ENCODE measurements at regions not wholly inside any gene's neighbourhood (a gene's known extent, or its start where the extent isn't known, plus 50 kb on each side); places are given as distances from the start of the nearest gene placed in this dataset.

DNA sequence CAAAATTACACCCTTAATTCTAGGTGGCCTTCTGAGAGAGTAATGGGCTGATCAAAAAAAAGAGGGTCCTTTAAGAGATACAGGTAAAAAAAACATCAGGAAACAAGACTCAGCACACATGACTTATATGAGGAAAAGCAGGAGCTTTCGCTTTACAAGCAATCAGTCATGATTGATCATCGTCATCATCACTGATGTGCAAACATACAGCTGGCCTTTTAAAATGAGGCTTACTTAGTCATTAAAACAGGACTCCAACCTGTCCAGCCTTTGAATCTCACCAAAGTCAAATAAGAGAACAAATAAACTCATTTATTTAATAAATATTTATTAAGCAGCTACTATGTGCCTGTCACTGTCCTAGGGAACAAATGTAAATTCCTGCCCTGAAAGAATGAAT, 255.3 kb downstream of the SKAP2 start:
- Mint-ChIP-seq H3K27ac (ENCODE audit: unreplicated experiment) (no peak overlapping the region), H3K4me3 (ENCODE audit: unreplicated experiment) (no peak overlapping the region), H3K9me3 (ENCODE audit: low read depth) (no peaks in the 10 kb centered on the region), H3K4me1 (ENCODE audit: low read depth) (no peaks in the 10 kb centered on the region), H3K36me3 (ENCODE audit: low read depth) (no peaks in the 10 kb centered on the region), H3K27me3 (ENCODE audit: low read depth) (peaks cover 30% of the 10 kb centered on the region)
- TF ChIP-seq, protein P1, sequence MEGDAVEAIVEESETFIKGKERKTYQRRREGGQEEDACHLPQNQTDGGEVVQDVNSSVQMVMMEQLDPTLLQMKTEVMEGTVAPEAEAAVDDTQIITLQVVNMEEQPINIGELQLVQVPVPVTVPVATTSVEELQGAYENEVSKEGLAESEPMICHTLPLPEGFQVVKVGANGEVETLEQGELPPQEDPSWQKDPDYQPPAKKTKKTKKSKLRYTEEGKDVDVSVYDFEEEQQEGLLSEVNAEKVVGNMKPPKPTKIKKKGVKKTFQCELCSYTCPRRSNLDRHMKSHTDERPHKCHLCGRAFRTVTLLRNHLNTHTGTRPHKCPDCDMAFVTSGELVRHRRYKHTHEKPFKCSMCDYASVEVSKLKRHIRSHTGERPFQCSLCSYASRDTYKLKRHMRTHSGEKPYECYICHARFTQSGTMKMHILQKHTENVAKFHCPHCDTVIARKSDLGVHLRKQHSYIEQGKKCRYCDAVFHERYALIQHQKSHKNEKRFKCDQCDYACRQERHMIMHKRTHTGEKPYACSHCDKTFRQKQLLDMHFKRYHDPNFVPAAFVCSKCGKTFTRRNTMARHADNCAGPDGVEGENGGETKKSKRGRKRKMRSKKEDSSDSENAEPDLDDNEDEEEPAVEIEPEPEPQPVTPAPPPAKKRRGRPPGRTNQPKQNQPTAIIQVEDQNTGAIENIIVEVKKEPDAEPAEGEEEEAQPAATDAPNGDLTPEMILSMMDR (IDR thresholded peaks at IDR 0.05), result no peak
- no peak for DNase-seq (ENCODE audit: low spot score)

DNA sequence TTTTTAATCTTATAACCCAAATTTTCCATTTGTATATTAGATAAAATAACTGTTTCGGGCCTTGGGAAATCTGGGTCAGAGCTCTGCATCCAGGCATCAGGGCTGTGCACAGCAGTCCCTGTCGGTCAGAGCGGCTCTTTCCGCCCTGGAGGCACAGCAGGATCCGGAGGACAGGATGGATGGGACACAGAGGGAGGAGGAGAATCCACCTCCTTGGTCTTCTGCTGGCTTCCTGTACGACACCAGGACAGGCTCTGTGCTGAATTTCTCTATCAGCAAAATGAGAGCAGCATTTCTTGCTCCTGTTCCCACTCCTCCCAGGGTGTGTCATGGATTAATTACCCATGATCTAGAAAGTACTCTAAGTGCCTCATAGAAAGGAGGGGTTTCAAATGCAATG, 254.9 kb downstream of the SKAP2 start:
- Mint-ChIP-seq H3K9me3 (ENCODE audit: low read depth) (no peaks in the 10 kb centered on the region), H3K4me3 (ENCODE audit: unreplicated experiment) (no peak overlapping the region), H3K27ac (ENCODE audit: unreplicated experiment) (no peak overlapping the region), H3K4me1 (ENCODE audit: low read depth) (no peaks in the 10 kb centered on the region), H3K27me3 (ENCODE audit: low read depth) (peaks cover 27% of the 10 kb centered on the region), H3K36me3 (ENCODE audit: low read depth) (no peaks in the 10 kb centered on the region)
- DNase-seq (ENCODE audit: low spot score), result no peak
- TF ChIP-seq, protein P1 (IDR thresholded peaks at IDR 0.05), result no peak

GRCh38 chr7:26612742-26613141, 251.6 kb downstream of the SKAP2 start:
- Mint-ChIP-seq H3K9me3 (ENCODE audit: low read depth) (peaks cover 9% of the 10 kb centered on the region), H3K4me1 (ENCODE audit: low read depth) (no peaks in the 10 kb centered on the region), H3K27me3 (ENCODE audit: low read depth) (peaks cover 18% of the 10 kb centered on the region), H3K36me3 (ENCODE audit: low read depth) (no peaks in the 10 kb centered on the region), H3K27ac (ENCODE audit: unreplicated experiment) (no peak overlapping the region), H3K4me3 (ENCODE audit: unreplicated experiment) (no peak overlapping the region)
- TF ChIP-seq, protein P1 (IDR thresholded peaks at IDR 0.05), result no peak
- DNase-seq (ENCODE audit: low spot score), result no peak

DNA sequence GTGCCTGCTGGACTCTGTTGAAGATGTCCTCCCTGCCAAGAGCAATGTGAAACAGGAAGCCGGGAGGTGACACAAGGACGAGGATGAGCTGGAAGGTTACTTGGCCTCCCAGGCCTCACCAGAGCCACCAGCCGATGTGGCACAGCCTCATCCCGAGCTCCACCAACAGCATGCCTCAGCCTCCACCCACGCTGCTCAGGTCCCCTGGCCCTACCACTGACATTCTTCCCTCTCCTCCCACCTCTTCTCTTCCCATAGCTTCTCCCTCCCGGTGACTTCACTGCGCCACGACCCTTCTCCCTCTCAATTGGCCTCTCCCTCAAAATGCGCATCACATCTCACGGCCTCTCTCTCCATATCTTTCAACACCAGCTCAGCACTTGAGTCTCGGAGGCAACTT, 249.9 kb downstream of the SKAP2 start:
- peaks cover 14% of the 10 kb centered on the region for H3K27me3 Mint-ChIP-seq (ENCODE audit: low read depth)
- peaks cover 9% of the 10 kb centered on the region for H3K9me3 Mint-ChIP-seq (ENCODE audit: low read depth)
- no peak overlapping the region for H3K4me3 Mint-ChIP-seq (ENCODE audit: unreplicated experiment)
- no peaks in the 10 kb centered on the region for H3K4me1 Mint-ChIP-seq (ENCODE audit: low read depth)
- no peak overlapping the region for H3K27ac Mint-ChIP-seq (ENCODE audit: unreplicated experiment)
- H3K36me3 Mint-ChIP-seq (ENCODE audit: low read depth), result no peaks in the 10 kb centered on the region
- TF ChIP-seq, protein P1 (IDR thresholded peaks at IDR 0.05), result no peak
- no peak for DNase-seq (ENCODE audit: low spot score)

DNA sequence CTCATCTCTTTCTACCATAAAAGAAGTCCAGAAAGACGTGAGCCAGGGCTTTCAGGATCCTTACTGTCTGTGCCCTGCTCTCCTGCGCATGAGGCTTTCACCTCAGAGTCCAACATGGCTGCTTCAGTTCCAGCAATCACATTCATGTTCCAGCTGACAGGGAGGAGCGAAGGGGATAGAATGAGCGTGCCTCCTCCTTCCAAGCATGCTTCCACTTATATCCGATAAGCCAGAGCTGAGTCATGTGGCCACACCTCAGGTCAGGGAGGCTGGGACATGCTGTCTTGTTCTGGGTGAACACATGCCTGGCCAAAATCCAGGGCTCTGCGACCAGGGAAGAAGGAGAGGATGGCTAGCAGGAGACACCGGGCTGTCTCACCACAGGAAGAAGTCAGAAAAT, 248.2 kb downstream of the SKAP2 start:
- peaks cover 10% of the 10 kb centered on the region for H3K27me3 Mint-ChIP-seq (ENCODE audit: low read depth)
- H3K4me3 Mint-ChIP-seq (ENCODE audit: unreplicated experiment), result no peak overlapping the region
- no peak for DNase-seq (ENCODE audit: low spot score)
- H3K27ac Mint-ChIP-seq (ENCODE audit: unreplicated experiment), result no peak overlapping the region
- H3K9me3 Mint-ChIP-seq (ENCODE audit: low read depth), result peaks cover 12% of the 10 kb centered on the region
- no peaks in the 10 kb centered on the region for H3K36me3 Mint-ChIP-seq (ENCODE audit: low read depth)
- TF ChIP-seq, protein P1 (IDR thresholded peaks at IDR 0.05), result no peak
- no peaks in the 10 kb centered on the region for H3K4me1 Mint-ChIP-seq (ENCODE audit: low read depth)

All from chondrocyte (in vitro differentiated cells).